ENCODE measurements at regions not wholly inside any gene's neighbourhood (a gene's known extent, or its start where the extent isn't known, plus 50 kb on each side); places are given as distances from the start of the nearest gene placed in this dataset.

DNA sequence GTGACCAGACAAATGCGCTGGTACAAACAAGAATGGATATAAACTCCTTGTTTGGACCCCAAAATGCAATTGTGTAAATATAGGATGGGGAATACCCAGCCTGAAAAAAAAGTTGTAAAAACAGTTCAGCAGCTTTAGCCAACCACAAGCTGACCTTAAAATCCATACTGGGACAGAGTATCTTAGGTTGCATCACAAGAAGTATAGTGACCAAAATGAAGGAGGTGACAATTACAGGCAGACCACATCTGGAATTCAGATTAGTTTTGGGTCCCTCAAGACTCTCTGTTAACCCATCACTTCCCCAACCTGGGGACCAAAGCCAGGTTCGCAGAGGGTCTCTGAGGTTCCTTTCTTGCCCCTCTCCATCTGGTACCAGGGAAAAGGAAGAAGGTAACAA, 115.9 kb upstream of the PRR20G start:
- no peak for FAIRE-seq
- ChIA-PET CTCF (no interaction called here), POLR2A (no interaction called here)
- no peak for ATAC-seq
- no peak overlapping the region for H3K4me3 ChIP-seq
- WGBS (ENCODE audit: missing lambda C conversion rate) = 56% methylated on average over 2 of the region's 2 CpGs
- no peak for TF ChIP-seq ZNF302 (CRISPR knock-in tag; IDR thresholded peaks at IDR 0.05)
- TF ChIP-seq BHLHE40 (IDR thresholded peaks at IDR 0.05; ENCODE audit: low read depth, low read length) = no peak
- TF ChIP-seq MAZ (IDR thresholded peaks at IDR 0.05; ENCODE audit: borderline replicate concordance, low read depth, low read length) = no peak
- no peak for TF ChIP-seq JUNB (IDR thresholded peaks at IDR 0.05)
- no peak for TF ChIP-seq KDM5A (IDR thresholded peaks at IDR 0.05)
- TF ChIP-seq, protein P1, sequence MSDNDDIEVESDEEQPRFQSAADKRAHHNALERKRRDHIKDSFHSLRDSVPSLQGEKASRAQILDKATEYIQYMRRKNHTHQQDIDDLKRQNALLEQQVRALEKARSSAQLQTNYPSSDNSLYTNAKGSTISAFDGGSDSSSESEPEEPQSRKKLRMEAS (IDR thresholded peaks at IDR 0.05) = no peak
- TF ChIP-seq EP300 (IDR thresholded peaks at IDR 0.05) = no peak
- H3K27ac ChIP-seq = no peak overlapping the region
- DNase-seq (ENCODE audit: low read depth in 1 of 2, low spot score in 1 of 2) = no peak
- H3K4me1 ChIP-seq = no peaks in the 10 kb centered on the region
- no peak overlapping the region for H3K4me2 ChIP-seq
- no peaks in the 10 kb centered on the region for H3K9me3 ChIP-seq

DNA sequence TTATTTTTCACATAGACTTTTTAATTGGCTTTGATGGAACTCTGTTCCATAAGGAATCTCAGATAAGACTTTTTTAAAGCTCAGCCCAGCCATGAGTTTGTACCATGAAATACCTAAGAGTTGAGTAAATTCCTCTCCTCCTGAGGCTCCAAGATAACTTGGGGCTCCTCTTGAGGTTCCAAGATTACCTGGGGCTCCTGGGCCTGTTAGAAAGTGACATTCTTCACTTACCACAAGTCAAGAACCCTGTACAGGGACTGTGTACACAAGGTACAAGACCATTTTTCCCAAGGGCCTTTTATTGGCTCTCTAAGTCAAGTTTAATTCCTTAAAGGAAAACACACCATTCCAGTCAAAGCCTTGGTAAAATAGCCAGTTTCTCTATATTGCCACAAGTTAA, 111.3 kb upstream of the PRR20G start:
- DNase-seq (ENCODE audit: low read depth in 1 of 2, low spot score in 1 of 2) (no peak), FAIRE-seq (no peak), ATAC-seq (no peak)
- no peak overlapping the region for H3K4me2 ChIP-seq
- H3K9me3 ChIP-seq = no peaks in the 10 kb centered on the region
- H3K4me3 ChIP-seq = no peak overlapping the region
- no peaks in the 10 kb centered on the region for H3K4me1 ChIP-seq
- POLR2A ChIA-PET = no interaction called here
- CTCF ChIA-PET = interaction anchor here (1.7 kb wide), 1 partner anchor 56 kb away, joined by 7 read pairs; no protein-coding TSS in a partner anchor
- TF ChIP-seq CEBPB (IDR thresholded peaks at IDR 0.05) (no peak), ESRRA (IDR thresholded peaks at IDR 0.05; ENCODE audit: borderline replicate concordance, low read length) (no peak), FOXS1 (CRISPR knock-in tag; IDR thresholded peaks at IDR 0.05) (no peak), HDAC2 (IDR thresholded peaks at IDR 0.05) (no peak), EHMT2 (IDR thresholded peaks at IDR 0.05; ENCODE audit: low read depth) (no peak), FOSL2 (IDR thresholded peaks at IDR 0.05) (no peak), FOSL2 (CRISPR knock-in tag; IDR thresholded peaks at IDR 0.05) (no peak), TP53 (CRISPR knock-in tag; IDR thresholded peaks at IDR 0.05) (no peak), CBX8 (IDR thresholded peaks at IDR 0.05) (no peak), SMC3 (IDR thresholded peaks at IDR 0.05) (no peak), RNF2 (IDR thresholded peaks at IDR 0.05; ENCODE audit: borderline replicate concordance, low read depth) (no peak), ZNF302 (CRISPR knock-in tag; IDR thresholded peaks at IDR 0.05) (no peak)
- TF ChIP-seq, protein P2, sequence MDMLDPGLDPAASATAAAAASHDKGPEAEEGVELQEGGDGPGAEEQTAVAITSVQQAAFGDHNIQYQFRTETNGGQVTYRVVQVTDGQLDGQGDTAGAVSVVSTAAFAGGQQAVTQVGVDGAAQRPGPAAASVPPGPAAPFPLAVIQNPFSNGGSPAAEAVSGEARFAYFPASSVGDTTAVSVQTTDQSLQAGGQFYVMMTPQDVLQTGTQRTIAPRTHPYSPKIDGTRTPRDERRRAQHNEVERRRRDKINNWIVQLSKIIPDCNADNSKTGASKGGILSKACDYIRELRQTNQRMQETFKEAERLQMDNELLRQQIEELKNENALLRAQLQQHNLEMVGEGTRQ (IDR thresholded peaks at IDR 0.05) = no peak
- TF ChIP-seq, protein P3, sequence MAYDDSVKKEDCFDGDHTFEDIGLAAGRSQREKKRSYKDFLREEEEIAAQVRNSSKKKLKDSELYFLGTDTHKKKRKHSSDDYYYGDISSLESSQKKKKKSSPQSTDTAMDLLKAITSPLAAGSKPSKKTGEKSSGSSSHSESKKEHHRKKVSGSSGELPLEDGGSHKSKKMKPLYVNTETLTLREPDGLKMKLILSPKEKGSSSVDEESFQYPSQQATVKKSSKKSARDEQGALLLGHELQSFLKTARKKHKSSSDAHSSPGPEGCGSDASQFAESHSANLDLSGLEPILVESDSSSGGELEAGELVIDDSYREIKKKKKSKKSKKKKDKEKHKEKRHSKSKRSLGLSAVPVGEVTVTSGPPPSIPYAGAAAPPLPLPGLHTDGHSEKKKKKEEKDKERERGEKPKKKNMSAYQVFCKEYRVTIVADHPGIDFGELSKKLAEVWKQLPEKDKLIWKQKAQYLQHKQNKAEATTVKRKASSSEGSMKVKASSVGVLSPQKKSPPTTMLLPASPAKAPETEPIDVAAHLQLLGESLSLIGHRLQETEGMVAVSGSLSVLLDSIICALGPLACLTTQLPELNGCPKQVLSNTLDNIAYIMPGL (CRISPR knock-in tag; IDR thresholded peaks at IDR 0.05; ENCODE audit: borderline replicate concordance) = no peak
- no peak overlapping the region for H3K27ac ChIP-seq

DNA sequence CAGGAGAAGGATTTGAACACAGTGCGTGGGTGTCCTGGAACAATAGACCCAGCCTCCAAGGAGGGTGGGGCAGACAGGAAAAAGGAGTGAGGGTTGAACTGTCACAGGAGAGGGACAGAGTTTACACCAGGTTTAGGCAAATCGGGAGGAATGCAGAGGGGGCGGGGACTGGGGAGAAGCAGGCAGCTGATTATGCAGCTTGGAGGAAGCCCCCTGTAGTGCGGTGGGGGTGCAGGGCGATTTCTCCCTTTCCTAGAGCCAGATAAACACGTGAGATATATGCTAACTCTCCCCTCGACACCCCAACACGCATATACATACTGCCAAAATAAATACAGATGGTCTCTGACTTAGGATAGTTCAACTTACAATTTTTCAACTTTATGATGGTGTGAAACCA, 108.6 kb upstream of the PRR20G start:
- no peak overlapping the region for H3K4me2 ChIP-seq
- no peaks in the 10 kb centered on the region for H3K4me1 ChIP-seq
- no peak for TF ChIP-seq FOSL2 (IDR thresholded peaks at IDR 0.05)
- TF ChIP-seq FOSL2 (CRISPR knock-in tag; IDR thresholded peaks at IDR 0.05) = no peak
- TF ChIP-seq POLR2AphosphoS2 (conservative IDR thresholded peaks at IDR 0.05; ENCODE audit: low read length) = no peak
- TF ChIP-seq JUN (IDR thresholded peaks at IDR 0.05) = no peak
- TF ChIP-seq TP53 (CRISPR knock-in tag; IDR thresholded peaks at IDR 0.05) = no peak
- TF ChIP-seq, protein P4, sequence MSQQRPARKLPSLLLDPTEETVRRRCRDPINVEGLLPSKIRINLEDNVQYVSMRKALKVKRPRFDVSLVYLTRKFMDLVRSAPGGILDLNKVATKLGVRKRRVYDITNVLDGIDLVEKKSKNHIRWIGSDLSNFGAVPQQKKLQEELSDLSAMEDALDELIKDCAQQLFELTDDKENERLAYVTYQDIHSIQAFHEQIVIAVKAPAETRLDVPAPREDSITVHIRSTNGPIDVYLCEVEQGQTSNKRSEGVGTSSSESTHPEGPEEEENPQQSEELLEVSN (IDR thresholded peaks at IDR 0.05; ENCODE audit: borderline replicate concordance, low read depth) = no peak
- TF ChIP-seq RAD21 (conservative IDR thresholded peaks at IDR 0.05 in 1 of 2, IDR thresholded peaks at IDR 0.05 in 1 of 2) = no peak
- TF ChIP-seq, protein P5, sequence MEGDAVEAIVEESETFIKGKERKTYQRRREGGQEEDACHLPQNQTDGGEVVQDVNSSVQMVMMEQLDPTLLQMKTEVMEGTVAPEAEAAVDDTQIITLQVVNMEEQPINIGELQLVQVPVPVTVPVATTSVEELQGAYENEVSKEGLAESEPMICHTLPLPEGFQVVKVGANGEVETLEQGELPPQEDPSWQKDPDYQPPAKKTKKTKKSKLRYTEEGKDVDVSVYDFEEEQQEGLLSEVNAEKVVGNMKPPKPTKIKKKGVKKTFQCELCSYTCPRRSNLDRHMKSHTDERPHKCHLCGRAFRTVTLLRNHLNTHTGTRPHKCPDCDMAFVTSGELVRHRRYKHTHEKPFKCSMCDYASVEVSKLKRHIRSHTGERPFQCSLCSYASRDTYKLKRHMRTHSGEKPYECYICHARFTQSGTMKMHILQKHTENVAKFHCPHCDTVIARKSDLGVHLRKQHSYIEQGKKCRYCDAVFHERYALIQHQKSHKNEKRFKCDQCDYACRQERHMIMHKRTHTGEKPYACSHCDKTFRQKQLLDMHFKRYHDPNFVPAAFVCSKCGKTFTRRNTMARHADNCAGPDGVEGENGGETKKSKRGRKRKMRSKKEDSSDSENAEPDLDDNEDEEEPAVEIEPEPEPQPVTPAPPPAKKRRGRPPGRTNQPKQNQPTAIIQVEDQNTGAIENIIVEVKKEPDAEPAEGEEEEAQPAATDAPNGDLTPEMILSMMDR (IDR thresholded peaks at IDR 0.05) = no peak
- TF ChIP-seq NFE2L2 (conservative IDR thresholded peaks at IDR 0.05; ENCODE audit: low read length) = no peak
- TF ChIP-seq, protein P1 (IDR thresholded peaks at IDR 0.05) = no peak
- TF ChIP-seq MAZ (IDR thresholded peaks at IDR 0.05; ENCODE audit: borderline replicate concordance, low read depth, low read length) = no peak
- no peak for TF ChIP-seq RFX5 (IDR thresholded peaks at IDR 0.05)
- TF ChIP-seq ZC3H11A (IDR thresholded peaks at IDR 0.05) = no peak
- TF ChIP-seq HEYL (CRISPR knock-in tag; IDR thresholded peaks at IDR 0.05) = no peak
- no peak for TF ChIP-seq TFCP2L1 (CRISPR knock-in tag; IDR thresholded peaks at IDR 0.05)
- WGBS (ENCODE audit: missing lambda C conversion rate) = 7% methylated on average over 8 of the region's 8 CpGs
- H3K4me3 ChIP-seq = no peak overlapping the region
- H3K9me3 ChIP-seq = no peaks in the 10 kb centered on the region
- DNase-seq (ENCODE audit: low read depth in 1 of 2, low spot score in 1 of 2) (no peak), FAIRE-seq (no peak), ATAC-seq (no peak)
- H3K27ac ChIP-seq = no peak overlapping the region
- ChIA-PET CTCF (no interaction called here), POLR2A (no interaction called here)
